ENCODE measurements at regions not wholly inside any gene's neighbourhood (a gene's known extent, or its start where the extent isn't known, plus 50 kb on each side); places are given as distances from the start of the nearest gene placed in this dataset.
"Not testable (repeated sequence)": the region's sequence is repeated elsewhere in the genome, so short reads cannot be mapped to it uniquely, and the experiment has no call there.

GRCh38 chr4:187071946-187072600, 348.4 kb upstream of the FAT1 start:
- DNase-seq: peak; percentile 5

- DNase-seq: no peak
These were observed 350.2 kb upstream of the FAT1 start for GRCh38 chr4:187073820-187074219.

- peak; percentile 51 for DNase-seq
These were observed 351.9 kb upstream of the FAT1 start for GRCh38 chr4:187075514-187075913.

GRCh38 chr4:187077744-187078401, 354.2 kb upstream of the FAT1 start:
- no peak for DNase-seq

GRCh38 chr4:187084701-187085100, 361.0 kb upstream of the FAT1 start:
- peak; percentile 13 for DNase-seq

- no peak for DNase-seq
These were observed 361.7 kb upstream of the FAT1 start for GRCh38 chr4:187085339-187085738.

GRCh38 chr4:187086151-187086550, 362.5 kb upstream of the FAT1 start:
- no peak for DNase-seq

GRCh38 chr4:187088070-187088799, 364.6 kb upstream of the FAT1 start:
- DNase-seq: no peak

- DNase-seq: no peak
These were observed 366.7 kb upstream of the FAT1 start for GRCh38 chr4:187090401-187090800.

GRCh38 chr4:187090832-187091231, 367.2 kb upstream of the FAT1 start:
- not testable (repeated sequence) for DNase-seq

GRCh38 chr4:187094144-187094543, 370.5 kb upstream of the FAT1 start:
- DNase-seq: no peak

- no peak for DNase-seq
These were observed 374.8 kb upstream of the FAT1 start for GRCh38 chr4:187098429-187098828.

GRCh38 chr4:187103351-187103750, 379.7 kb upstream of the FAT1 start:
- no peak for DNase-seq

- peak; percentile 46 for DNase-seq
These were observed 385.2 kb upstream of the FAT1 start for GRCh38 chr4:187108845-187109244.

GRCh38 chr4:187109636-187110035, 386.0 kb upstream of the FAT1 start:
- DNase-seq: no peak

- no peak for DNase-seq
These were observed 394.5 kb upstream of the FAT1 start for GRCh38 chr4:187118166-187118565.

- no peak for DNase-seq
These were observed 395.0 kb upstream of the FAT1 start for GRCh38 chr4:187118602-187119120.

- DNase-seq: no peak
These were observed 400.7 kb upstream of the FAT1 start for GRCh38 chr4:187124331-187124730.

GRCh38 chr4:187125062-187125461, 401.4 kb upstream of the FAT1 start:
- no peak for DNase-seq

- DNase-seq: no peak
These were observed 403.8 kb upstream of the FAT1 start for GRCh38 chr4:187127456-187127855.

GRCh38 chr4:187128222-187128621, 404.6 kb upstream of the FAT1 start:
- DNase-seq: peak; percentile 67

- DNase-seq: peak; percentile 61
These were observed 405.3 kb upstream of the FAT1 start for GRCh38 chr4:187128976-187129375.

GRCh38 chr4:187131826-187132225, 408.2 kb upstream of the FAT1 start:
- not testable (repeated sequence) for DNase-seq

GRCh38 chr4:187135878-187136277, 412.2 kb upstream of the FAT1 start:
- no peak for DNase-seq

All from fibroblast of upper back skin (primary cell).